Smooth muscle cell (in vitro differentiated cells): ENCODE measurements at regions not wholly inside any gene's neighbourhood (a gene's known extent, or its start where the extent isn't known, plus 50 kb on each side); places are given as distances from the start of the nearest gene placed in this dataset.
A peak's percentile ranks its signal among the peaks of the same experiment; 100 is the strongest.

Experiments
- DNase-seq: peaks from one replicate; lab custom pipeline; 2025; ENCODE audit not compliant: unreplicated experiment; lab: John Stamatoyannopoulos, UW
- H2AFZ ChIP-seq: fragments of 200-600 bp; sonication (generic); 2 replicates; pipeline ENCODE4 v1.6.0; 2016; ENCODE audit warnings: antibody characterized with exemption, low read depth, mild to moderate bottlenecking
- H3F3A ChIP-seq: fragments of 200-600 bp; sonication (generic); 2 replicates; pipeline ENCODE4 v1.6.0; 2017; ENCODE audit warnings: antibody characterized with exemption, low read depth
- H3K27ac ChIP-seq: fragments of 200-600 bp; sonication (generic); 2 replicates; pipeline ENCODE4 v1.5.1; 2016; ENCODE audit warnings: low read depth, mild to moderate bottlenecking
- H3K27me3 ChIP-seq: fragments of 200-600 bp; sonication (generic); 2 replicates; pipeline ENCODE4 v1.6.1; 2016; ENCODE audit warnings: low read depth, mild to moderate bottlenecking
- H3K36me3 ChIP-seq: fragments of 200-600 bp; sonication (generic); 2 replicates; pipeline ENCODE4 v1.5.1; 2016; ENCODE audit warnings: low read depth
- H3K4me1 ChIP-seq: fragments of 200-600 bp; sonication (generic); 2 replicates; pipeline ENCODE4 v1.5.1; 2016; ENCODE audit warnings: low read depth
- H3K4me2 ChIP-seq: fragments of 200-600 bp; sonication (generic); 2 replicates; pipeline ENCODE4 v1.6.0; 2016; ENCODE audit warnings: mild to moderate bottlenecking
- H3K4me3 ChIP-seq: fragments of 200-600 bp; sonication (generic); 2 replicates; pipeline ENCODE4 v1.5.1; 2016; ENCODE audit warnings: mild to moderate bottlenecking
- H3K79me2 ChIP-seq: fragments of 200-600 bp; sonication (generic); 2 replicates; pipeline ENCODE4 v1.6.0; 2016; ENCODE audit warnings: low read depth, mild to moderate bottlenecking
- H3K9ac ChIP-seq: fragments of 200-600 bp; sonication (generic); 2 replicates; pipeline ENCODE4 v1.6.0; 2016; ENCODE audit warnings: low read depth
- H3K9me3 ChIP-seq: fragments of 200-600 bp; sonication (generic); replicated peaks from 2 replicates; pipeline ENCODE4 v1.5.1; 2016; ENCODE audit warnings: low read depth
- H4K20me1 ChIP-seq: fragments of 200-600 bp; sonication (generic); 2 replicates; pipeline ENCODE4 v1.6.0; 2016; ENCODE audit warnings: low read depth
- CTCF ChIP-seq: fragments of 200-600 bp; sonication (generic); IDR thresholded peaks from 2 replicates; pipeline ENCODE4 v1.5.1; 2017; ENCODE audit warnings: borderline replicate concordance, mild to moderate bottlenecking, antibody characterized with exemption; ENCODE audit not compliant: insufficient read depth, poor library complexity, severe bottlenecking
- WGBS: methylation state at CpG from one replicate; pipeline ENCODE4 v1.1.7; 2016; ENCODE audit warnings: low lambda C conversion rate; 5-methylcytosine and 5-hydroxymethylcytosine counted together

DNA sequence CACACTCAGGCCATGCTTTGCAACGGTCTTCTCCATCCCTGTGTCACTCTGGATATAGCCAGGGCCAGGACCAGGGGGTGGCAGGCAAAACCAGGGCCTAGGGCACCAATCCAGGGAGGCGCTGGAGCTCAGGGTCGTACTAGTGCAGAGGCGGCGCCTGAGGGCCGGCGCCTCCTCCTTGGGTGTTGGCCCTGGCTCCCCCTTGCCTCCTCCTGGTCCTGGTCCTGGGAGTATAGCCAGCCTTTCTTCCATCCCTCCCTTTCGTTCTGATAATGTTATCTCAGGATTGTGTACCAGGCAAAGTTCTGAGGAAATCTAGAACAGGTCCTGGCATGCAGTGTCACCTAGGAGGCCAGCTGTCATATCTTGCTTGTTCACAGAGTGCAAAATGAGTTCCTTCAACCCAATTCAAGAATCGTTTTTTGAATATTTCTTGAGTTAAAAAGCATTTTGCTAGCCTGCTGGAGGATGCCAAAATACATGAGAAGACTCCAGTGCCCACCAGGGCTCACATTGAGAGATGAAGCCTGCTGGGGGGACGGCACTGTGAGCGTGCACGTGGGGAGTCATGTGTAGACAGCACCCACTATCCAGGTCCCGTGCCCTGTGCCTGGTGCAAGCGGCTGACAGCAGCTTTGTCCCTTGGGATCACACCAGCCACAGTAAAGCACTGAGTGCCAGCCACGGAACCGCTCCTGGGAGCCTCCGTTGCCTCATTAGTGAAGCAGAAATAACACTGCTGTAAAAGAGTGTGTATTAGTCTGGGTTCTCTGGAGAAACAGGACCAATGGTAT, 106.9 kb upstream of the C7orf33 start:
- no peak overlapping the region for H3K4me3 ChIP-seq
- no peaks in the 10 kb centered on the region for H3K36me3 ChIP-seq
- H3K79me2 ChIP-seq: no peaks in the 10 kb centered on the region
- no peak for TF ChIP-seq CTCF
- H3K9ac ChIP-seq: no peak overlapping the region
- 93% methylated on average over 17 of the region's 17 CpGs for WGBS
- H2AFZ ChIP-seq: no peak overlapping the region
- peaks cover 6% of the 10 kb centered on the region for H3K4me1 ChIP-seq
- no peaks in the 10 kb centered on the region for H4K20me1 ChIP-seq
- no peak overlapping the region for H3K4me2 ChIP-seq
- DNase-seq: no peak
- H3K27me3 ChIP-seq: no peaks in the 10 kb centered on the region
- no peaks in the 10 kb centered on the region for H3F3A ChIP-seq
- no peak overlapping the region for H3K27ac ChIP-seq
- H3K9me3 ChIP-seq: no peaks in the 10 kb centered on the region

GRCh38 chr7:148484486-148484885, 106.1 kb upstream of the C7orf33 start:
- H3F3A ChIP-seq: no peaks in the 10 kb centered on the region
- H3K36me3 ChIP-seq: no peaks in the 10 kb centered on the region
- 95% methylated on average over 3 of the region's 3 CpGs for WGBS
- H3K9me3 ChIP-seq: no peaks in the 10 kb centered on the region
- H3K9ac ChIP-seq: no peak overlapping the region
- H3K4me3 ChIP-seq: no peak overlapping the region
- no peaks in the 10 kb centered on the region for H3K27me3 ChIP-seq
- no peak overlapping the region for H3K27ac ChIP-seq
- TF ChIP-seq CTCF: no peak
- no peak overlapping the region for H3K4me2 ChIP-seq
- H4K20me1 ChIP-seq: no peaks in the 10 kb centered on the region
- H3K4me1 ChIP-seq: no peaks in the 10 kb centered on the region
- no peaks in the 10 kb centered on the region for H3K79me2 ChIP-seq
- no peak for DNase-seq
- no peak overlapping the region for H2AFZ ChIP-seq

GRCh38 chr7:148485618-148486017, 104.9 kb upstream of the C7orf33 start:
- Histone ChIP-seq H2AFZ (peak overlapping the region; percentile 71), H3K4me3 (no peak overlapping the region), H3K9ac (no peak overlapping the region), H3K9me3 (no peaks in the 10 kb centered on the region), H4K20me1 (no peaks in the 10 kb centered on the region), H3K27me3 (no peaks in the 10 kb centered on the region), H3K4me1 (no peaks in the 10 kb centered on the region), H3K36me3 (no peaks in the 10 kb centered on the region), H3K4me2 (no peak overlapping the region), H3K79me2 (no peaks in the 10 kb centered on the region), H3F3A (no peaks in the 10 kb centered on the region), H3K27ac (no peak overlapping the region)
- no peak for DNase-seq
- WGBS: 46% methylated on average over 3 of the region's 3 CpGs
- TF ChIP-seq CTCF: peak; percentile 27

- no peak for TF ChIP-seq CTCF
Observed at GRCh38 chr7:148486937-148487336, 103.6 kb upstream of the C7orf33 start.

More at GRCh38 chr7:148486937-148487336, 103.6 kb upstream of the C7orf33 start:
- no peak overlapping the region for H3K4me2 ChIP-seq
- no peaks in the 10 kb centered on the region for H3F3A ChIP-seq
- no peaks in the 10 kb centered on the region for H3K36me3 ChIP-seq
- no peaks in the 10 kb centered on the region for H4K20me1 ChIP-seq
- WGBS: 96% methylated on average over 7 of the region's 7 CpGs
- no peak overlapping the region for H3K4me3 ChIP-seq
- no peaks in the 10 kb centered on the region for H3K27me3 ChIP-seq
- H3K4me1 ChIP-seq: no peaks in the 10 kb centered on the region
- H3K79me2 ChIP-seq: no peaks in the 10 kb centered on the region
- no peak for DNase-seq
- H2AFZ ChIP-seq: no peak overlapping the region
- H3K27ac ChIP-seq: no peak overlapping the region
- no peak overlapping the region for H3K9ac ChIP-seq
- no peaks in the 10 kb centered on the region for H3K9me3 ChIP-seq
